HL-60 (cell line): ENCODE measurements at regions not wholly inside any gene's neighbourhood (a gene's known extent, or its start where the extent isn't known, plus 50 kb on each side); places are given as distances from the start of the nearest gene placed in this dataset.

Experiments
- GABPA ChIP-seq: IDR thresholded peaks from 2 replicates; pipeline ENCODE4 v1.6.1; 2012; ENCODE audit warnings: low read depth
- POLR2AphosphoS5 ChIP-seq: IDR thresholded peaks from 2 replicates; pipeline ENCODE4 v1.6.1; 2012; ENCODE audit warnings: low read depth
- SPI1 ChIP-seq: IDR thresholded peaks from 2 replicates; pipeline ENCODE4 v1.6.1; 2012; ENCODE audit warnings: low read depth, mild to moderate bottlenecking, borderline replicate concordance
- TF ChIP-seq, protein P1 (sequence below): IDR thresholded peaks from one replicate; pipeline ENCODE4 v1.5.1; 2011; ENCODE audit warnings: low read length, control low read depth, inconsistent platforms; ENCODE audit not compliant: insufficient read depth
- TF ChIP-seq, protein P2 (sequence below): IDR thresholded peaks from 2 replicates; pipeline ENCODE4 v1.6.1; 2012; ENCODE audit warnings: low read depth; ENCODE audit not compliant: insufficient replicate concordance

DNA sequence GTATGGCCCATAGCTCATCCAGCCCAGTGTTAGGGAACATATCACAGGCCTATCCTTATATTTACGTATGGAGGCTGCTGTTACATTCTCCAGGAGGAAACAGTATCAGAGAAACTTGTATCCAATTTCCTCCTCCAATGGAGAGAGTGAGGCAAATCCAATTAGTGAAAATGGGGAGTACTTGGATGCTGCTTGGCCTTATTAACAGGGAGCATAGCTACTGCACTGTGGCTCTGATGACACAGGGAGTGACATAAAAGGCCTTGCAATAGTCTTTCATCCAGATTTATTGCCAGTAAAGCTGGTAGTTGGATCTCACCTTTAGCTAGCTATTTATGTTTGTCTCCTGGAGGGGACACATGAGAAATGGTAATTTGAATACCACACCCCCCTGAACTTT, 313.2 kb upstream of the MTPN start:
- TF ChIP-seq, protein P1, sequence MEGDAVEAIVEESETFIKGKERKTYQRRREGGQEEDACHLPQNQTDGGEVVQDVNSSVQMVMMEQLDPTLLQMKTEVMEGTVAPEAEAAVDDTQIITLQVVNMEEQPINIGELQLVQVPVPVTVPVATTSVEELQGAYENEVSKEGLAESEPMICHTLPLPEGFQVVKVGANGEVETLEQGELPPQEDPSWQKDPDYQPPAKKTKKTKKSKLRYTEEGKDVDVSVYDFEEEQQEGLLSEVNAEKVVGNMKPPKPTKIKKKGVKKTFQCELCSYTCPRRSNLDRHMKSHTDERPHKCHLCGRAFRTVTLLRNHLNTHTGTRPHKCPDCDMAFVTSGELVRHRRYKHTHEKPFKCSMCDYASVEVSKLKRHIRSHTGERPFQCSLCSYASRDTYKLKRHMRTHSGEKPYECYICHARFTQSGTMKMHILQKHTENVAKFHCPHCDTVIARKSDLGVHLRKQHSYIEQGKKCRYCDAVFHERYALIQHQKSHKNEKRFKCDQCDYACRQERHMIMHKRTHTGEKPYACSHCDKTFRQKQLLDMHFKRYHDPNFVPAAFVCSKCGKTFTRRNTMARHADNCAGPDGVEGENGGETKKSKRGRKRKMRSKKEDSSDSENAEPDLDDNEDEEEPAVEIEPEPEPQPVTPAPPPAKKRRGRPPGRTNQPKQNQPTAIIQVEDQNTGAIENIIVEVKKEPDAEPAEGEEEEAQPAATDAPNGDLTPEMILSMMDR = no peak
- TF ChIP-seq POLR2AphosphoS5 = no peak
- TF ChIP-seq, protein P2, sequence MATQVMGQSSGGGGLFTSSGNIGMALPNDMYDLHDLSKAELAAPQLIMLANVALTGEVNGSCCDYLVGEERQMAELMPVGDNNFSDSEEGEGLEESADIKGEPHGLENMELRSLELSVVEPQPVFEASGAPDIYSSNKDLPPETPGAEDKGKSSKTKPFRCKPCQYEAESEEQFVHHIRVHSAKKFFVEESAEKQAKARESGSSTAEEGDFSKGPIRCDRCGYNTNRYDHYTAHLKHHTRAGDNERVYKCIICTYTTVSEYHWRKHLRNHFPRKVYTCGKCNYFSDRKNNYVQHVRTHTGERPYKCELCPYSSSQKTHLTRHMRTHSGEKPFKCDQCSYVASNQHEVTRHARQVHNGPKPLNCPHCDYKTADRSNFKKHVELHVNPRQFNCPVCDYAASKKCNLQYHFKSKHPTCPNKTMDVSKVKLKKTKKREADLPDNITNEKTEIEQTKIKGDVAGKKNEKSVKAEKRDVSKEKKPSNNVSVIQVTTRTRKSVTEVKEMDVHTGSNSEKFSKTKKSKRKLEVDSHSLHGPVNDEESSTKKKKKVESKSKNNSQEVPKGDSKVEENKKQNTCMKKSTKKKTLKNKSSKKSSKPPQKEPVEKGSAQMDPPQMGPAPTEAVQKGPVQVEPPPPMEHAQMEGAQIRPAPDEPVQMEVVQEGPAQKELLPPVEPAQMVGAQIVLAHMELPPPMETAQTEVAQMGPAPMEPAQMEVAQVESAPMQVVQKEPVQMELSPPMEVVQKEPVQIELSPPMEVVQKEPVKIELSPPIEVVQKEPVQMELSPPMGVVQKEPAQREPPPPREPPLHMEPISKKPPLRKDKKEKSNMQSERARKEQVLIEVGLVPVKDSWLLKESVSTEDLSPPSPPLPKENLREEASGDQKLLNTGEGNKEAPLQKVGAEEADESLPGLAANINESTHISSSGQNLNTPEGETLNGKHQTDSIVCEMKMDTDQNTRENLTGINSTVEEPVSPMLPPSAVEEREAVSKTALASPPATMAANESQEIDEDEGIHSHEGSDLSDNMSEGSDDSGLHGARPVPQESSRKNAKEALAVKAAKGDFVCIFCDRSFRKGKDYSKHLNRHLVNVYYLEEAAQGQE = no peak
- TF ChIP-seq GABPA = no peak
- no peak for TF ChIP-seq SPI1
